ENCODE measurements at regions not wholly inside any gene's neighbourhood (a gene's known extent, or its start where the extent isn't known, plus 50 kb on each side); places are given as distances from the start of the nearest gene placed in this dataset.

DNA sequence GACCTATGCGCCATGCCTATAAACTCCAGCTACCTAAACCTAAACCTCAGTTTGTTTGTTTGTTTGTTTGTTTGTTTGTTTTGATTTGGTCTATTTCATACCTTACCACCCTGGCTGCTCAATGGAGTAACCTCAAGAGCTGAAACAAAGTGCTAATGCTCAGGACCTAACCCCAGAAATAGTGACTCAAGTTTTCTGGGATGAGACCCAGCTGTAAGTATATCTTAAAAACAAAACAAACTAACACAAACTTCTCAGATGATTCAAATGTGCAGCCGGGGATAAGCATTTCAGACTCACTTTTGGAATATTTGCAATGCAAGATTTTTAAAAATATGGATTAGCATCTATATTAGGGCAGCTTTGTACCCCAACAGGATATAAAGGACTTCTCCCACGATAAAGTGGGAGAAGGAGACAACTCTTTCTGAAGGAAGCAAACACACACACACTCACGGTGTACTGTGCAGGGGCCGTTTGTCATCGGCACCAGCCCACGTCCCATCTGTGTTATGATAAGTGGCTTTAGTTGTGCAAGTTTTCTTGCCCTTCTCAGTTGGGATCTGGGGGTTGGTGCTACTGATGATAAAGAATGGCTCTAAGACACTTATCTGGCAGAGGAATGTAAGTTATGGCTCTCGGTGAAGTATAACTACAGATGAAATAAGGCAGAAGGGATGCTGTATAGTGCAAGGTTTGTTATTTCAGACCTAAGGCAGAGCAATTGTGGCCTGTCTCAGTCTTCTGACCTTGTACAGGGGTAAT, 516.7 kb upstream of the TMEM132C start (continued):
- TF ChIP-seq, protein P1, sequence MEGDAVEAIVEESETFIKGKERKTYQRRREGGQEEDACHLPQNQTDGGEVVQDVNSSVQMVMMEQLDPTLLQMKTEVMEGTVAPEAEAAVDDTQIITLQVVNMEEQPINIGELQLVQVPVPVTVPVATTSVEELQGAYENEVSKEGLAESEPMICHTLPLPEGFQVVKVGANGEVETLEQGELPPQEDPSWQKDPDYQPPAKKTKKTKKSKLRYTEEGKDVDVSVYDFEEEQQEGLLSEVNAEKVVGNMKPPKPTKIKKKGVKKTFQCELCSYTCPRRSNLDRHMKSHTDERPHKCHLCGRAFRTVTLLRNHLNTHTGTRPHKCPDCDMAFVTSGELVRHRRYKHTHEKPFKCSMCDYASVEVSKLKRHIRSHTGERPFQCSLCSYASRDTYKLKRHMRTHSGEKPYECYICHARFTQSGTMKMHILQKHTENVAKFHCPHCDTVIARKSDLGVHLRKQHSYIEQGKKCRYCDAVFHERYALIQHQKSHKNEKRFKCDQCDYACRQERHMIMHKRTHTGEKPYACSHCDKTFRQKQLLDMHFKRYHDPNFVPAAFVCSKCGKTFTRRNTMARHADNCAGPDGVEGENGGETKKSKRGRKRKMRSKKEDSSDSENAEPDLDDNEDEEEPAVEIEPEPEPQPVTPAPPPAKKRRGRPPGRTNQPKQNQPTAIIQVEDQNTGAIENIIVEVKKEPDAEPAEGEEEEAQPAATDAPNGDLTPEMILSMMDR (conservative IDR thresholded peaks at IDR 0.05; ENCODE audit: low read depth in 2 of 2): no peak
- TF ChIP-seq POLR2AphosphoS5 (IDR thresholded peaks at IDR 0.05; ENCODE audit: low read depth) (no peak), NANOG (IDR thresholded peaks at IDR 0.05; ENCODE audit: borderline replicate concordance) (no peak), CREB1 (CRISPR knock-in tag; IDR thresholded peaks at IDR 0.05; ENCODE audit: low read depth) (no peak), ZNF331 (CRISPR knock-in tag; IDR thresholded peaks at IDR 0.05; ENCODE audit: low read depth) (no peak), ZNF114 (CRISPR knock-in tag; IDR thresholded peaks at IDR 0.05) (no peak), STAT1 (IDR thresholded peaks at IDR 0.05; ENCODE audit: unreplicated experiment) (no peak), EZH2phosphoT487 (IDR thresholded peaks at IDR 0.05; ENCODE audit: unreplicated experiment) (no peak)
- TF ChIP-seq, protein P2, sequence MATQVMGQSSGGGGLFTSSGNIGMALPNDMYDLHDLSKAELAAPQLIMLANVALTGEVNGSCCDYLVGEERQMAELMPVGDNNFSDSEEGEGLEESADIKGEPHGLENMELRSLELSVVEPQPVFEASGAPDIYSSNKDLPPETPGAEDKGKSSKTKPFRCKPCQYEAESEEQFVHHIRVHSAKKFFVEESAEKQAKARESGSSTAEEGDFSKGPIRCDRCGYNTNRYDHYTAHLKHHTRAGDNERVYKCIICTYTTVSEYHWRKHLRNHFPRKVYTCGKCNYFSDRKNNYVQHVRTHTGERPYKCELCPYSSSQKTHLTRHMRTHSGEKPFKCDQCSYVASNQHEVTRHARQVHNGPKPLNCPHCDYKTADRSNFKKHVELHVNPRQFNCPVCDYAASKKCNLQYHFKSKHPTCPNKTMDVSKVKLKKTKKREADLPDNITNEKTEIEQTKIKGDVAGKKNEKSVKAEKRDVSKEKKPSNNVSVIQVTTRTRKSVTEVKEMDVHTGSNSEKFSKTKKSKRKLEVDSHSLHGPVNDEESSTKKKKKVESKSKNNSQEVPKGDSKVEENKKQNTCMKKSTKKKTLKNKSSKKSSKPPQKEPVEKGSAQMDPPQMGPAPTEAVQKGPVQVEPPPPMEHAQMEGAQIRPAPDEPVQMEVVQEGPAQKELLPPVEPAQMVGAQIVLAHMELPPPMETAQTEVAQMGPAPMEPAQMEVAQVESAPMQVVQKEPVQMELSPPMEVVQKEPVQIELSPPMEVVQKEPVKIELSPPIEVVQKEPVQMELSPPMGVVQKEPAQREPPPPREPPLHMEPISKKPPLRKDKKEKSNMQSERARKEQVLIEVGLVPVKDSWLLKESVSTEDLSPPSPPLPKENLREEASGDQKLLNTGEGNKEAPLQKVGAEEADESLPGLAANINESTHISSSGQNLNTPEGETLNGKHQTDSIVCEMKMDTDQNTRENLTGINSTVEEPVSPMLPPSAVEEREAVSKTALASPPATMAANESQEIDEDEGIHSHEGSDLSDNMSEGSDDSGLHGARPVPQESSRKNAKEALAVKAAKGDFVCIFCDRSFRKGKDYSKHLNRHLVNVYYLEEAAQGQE (IDR thresholded peaks at IDR 0.05; ENCODE audit: unreplicated experiment): no peak

DNA sequence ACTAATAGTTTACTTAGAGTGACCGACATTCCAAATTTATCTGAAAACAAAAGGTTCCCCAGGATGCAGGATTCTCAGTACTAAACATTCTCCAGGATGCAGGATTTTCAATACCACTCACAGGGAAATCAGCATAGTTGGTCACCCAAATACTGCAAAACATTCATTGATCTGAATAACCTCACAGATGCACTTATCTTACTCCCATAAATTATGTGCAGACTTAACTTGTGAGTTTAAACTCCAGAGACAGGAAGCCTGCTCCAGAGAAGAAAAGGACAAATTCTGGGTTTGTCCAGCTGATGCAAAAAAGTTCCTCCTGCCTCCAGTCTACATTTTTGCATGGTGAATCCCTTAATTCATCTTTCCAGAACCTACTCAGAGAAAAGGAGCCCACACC, 514.2 kb upstream of the TMEM132C start:
- TF ChIP-seq CREB1 (CRISPR knock-in tag; IDR thresholded peaks at IDR 0.05; ENCODE audit: low read depth): no peak
- TF ChIP-seq ZNF331 (CRISPR knock-in tag; IDR thresholded peaks at IDR 0.05; ENCODE audit: low read depth): no peak
- no peak for TF ChIP-seq POLR2AphosphoS5 (IDR thresholded peaks at IDR 0.05; ENCODE audit: low read depth)
- no peak for TF ChIP-seq ZNF114 (CRISPR knock-in tag; IDR thresholded peaks at IDR 0.05)
- TF ChIP-seq NANOG (IDR thresholded peaks at IDR 0.05; ENCODE audit: borderline replicate concordance): no peak
- TF ChIP-seq, protein P1 (conservative IDR thresholded peaks at IDR 0.05; ENCODE audit: low read depth in 2 of 2): no peak
- TF ChIP-seq, protein P3, sequence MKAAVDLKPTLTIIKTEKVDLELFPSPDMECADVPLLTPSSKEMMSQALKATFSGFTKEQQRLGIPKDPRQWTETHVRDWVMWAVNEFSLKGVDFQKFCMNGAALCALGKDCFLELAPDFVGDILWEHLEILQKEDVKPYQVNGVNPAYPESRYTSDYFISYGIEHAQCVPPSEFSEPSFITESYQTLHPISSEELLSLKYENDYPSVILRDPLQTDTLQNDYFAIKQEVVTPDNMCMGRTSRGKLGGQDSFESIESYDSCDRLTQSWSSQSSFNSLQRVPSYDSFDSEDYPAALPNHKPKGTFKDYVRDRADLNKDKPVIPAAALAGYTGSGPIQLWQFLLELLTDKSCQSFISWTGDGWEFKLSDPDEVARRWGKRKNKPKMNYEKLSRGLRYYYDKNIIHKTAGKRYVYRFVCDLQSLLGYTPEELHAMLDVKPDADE (IDR thresholded peaks at IDR 0.05): no peak
- no peak for TF ChIP-seq STAT1 (IDR thresholded peaks at IDR 0.05; ENCODE audit: unreplicated experiment)
- no peak for DNase-seq (ENCODE audit: low spot score)
- H3K27ac Mint-ChIP-seq: no peak overlapping the region
- no peak overlapping the region for H3K4me3 Mint-ChIP-seq
- H3K27me3 ChIP-seq (ENCODE audit: insufficient read depth): no peaks in the 10 kb centered on the region
- H3K9me2 ChIP-seq (ENCODE audit: insufficient read depth): no peaks in the 10 kb centered on the region; the same call in 1 of the 2 replicates
- H3K27me3 Mint-ChIP-seq (ENCODE audit: insufficient read depth, low read depth, poor library complexity): no peaks in the 10 kb centered on the region
- no peaks in the 10 kb centered on the region for H3K4me1 ChIP-seq (ENCODE audit: insufficient read depth)
- H3K4me3 ChIP-seq: no peak overlapping the region
- H3K9me3 Mint-ChIP-seq: peaks cover 98% of the 10 kb centered on the region
- peaks cover 51% of the 10 kb centered on the region for H3K36me3 Mint-ChIP-seq (ENCODE audit: low read depth)
- no peaks in the 10 kb centered on the region for H3K4me1 Mint-ChIP-seq
- no peaks in the 10 kb centered on the region for H3K36me3 ChIP-seq (ENCODE audit: insufficient read depth)
- no peak overlapping the region for H3K4me2 ChIP-seq
- no peaks in the 10 kb centered on the region for H3K79me2 ChIP-seq (replicated peaks; ENCODE audit: insufficient read depth)
- H3K27ac ChIP-seq (ENCODE audit: low read depth): no peak overlapping the region
- no peak overlapping the region for H2AFZ ChIP-seq
- ATAC-seq: no peak
- H4K20me1 ChIP-seq (replicated peaks; ENCODE audit: insufficient read depth): no peaks in the 10 kb centered on the region
- H3F3A ChIP-seq (replicated peaks; ENCODE audit: low read depth): no peaks in the 10 kb centered on the region
